ENCODE measurements at regions not wholly inside any gene's neighbourhood (a gene's known extent, or its start where the extent isn't known, plus 50 kb on each side); places are given as distances from the start of the nearest gene placed in this dataset.

DNA sequence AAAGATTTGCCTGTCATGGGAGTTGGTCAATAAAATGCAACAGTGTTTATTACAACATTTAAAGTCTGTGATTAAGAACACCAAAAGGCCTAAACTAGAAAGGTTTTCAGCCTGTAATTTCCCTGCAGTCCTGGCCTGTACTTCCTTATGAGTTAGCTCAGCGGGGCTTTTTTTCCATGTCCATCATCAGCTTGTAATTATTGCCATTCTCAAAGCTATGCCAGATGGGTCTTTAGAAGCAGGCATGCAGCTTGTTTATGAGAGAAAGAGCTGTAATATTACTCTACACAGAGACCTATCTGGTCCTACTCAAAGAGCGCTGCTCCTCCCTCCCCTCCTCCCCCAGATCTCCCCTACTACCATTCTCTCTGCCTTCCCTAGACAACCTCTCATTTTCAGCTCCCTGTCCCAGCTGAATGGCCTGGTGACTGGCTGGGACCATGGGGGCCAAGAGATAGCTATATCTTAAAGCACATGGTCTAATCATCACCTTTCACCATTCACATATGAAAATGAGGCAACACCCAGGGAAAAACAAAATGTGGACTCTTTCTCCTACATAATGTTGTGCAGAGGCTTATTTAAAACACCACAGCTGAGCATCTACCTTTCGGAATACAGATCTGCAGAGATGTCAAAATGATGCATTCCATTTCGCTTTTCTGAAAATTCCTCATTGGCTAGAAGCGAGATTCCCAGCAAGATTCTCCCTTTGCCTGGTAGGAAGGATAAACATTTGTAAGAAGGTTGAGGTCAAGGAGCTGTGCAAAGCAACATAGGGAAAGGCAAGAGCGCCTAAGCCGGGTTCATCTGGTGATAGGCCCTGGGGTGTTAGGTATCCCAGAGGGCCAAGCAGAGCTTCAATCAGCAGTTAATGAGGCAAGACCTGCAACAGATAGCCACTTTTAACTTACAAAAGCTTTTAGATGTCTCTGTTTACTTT is 209.7 kb upstream of the CDKN3 start:
- H3K36me3 ChIP-seq = no peaks in the 10 kb centered on the region
- H3K27me3 ChIP-seq = no peaks in the 10 kb centered on the region
- H3K4me1 ChIP-seq = no peaks in the 10 kb centered on the region
- intact Hi-C loops (cut with DNase I) = no loop called here
- DNase-seq (no peak), ATAC-seq (no peak)
- H3K9me3 ChIP-seq = no peaks in the 10 kb centered on the region
- WGBS (ENCODE audit: insufficient coverage, low coverage, low lambda C conversion rate, missing lambda C conversion rate) = 84% methylated on average over 6 of the region's 7 CpGs
- H3K27ac ChIP-seq = no peak overlapping the region
- TF ChIP-seq POLR2A (IDR thresholded peaks at IDR 0.05) = no peak
- TF ChIP-seq, protein P1, sequence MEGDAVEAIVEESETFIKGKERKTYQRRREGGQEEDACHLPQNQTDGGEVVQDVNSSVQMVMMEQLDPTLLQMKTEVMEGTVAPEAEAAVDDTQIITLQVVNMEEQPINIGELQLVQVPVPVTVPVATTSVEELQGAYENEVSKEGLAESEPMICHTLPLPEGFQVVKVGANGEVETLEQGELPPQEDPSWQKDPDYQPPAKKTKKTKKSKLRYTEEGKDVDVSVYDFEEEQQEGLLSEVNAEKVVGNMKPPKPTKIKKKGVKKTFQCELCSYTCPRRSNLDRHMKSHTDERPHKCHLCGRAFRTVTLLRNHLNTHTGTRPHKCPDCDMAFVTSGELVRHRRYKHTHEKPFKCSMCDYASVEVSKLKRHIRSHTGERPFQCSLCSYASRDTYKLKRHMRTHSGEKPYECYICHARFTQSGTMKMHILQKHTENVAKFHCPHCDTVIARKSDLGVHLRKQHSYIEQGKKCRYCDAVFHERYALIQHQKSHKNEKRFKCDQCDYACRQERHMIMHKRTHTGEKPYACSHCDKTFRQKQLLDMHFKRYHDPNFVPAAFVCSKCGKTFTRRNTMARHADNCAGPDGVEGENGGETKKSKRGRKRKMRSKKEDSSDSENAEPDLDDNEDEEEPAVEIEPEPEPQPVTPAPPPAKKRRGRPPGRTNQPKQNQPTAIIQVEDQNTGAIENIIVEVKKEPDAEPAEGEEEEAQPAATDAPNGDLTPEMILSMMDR (IDR thresholded peaks at IDR 0.05) = no peak
- no peak overlapping the region for H3K4me3 ChIP-seq

DNA sequence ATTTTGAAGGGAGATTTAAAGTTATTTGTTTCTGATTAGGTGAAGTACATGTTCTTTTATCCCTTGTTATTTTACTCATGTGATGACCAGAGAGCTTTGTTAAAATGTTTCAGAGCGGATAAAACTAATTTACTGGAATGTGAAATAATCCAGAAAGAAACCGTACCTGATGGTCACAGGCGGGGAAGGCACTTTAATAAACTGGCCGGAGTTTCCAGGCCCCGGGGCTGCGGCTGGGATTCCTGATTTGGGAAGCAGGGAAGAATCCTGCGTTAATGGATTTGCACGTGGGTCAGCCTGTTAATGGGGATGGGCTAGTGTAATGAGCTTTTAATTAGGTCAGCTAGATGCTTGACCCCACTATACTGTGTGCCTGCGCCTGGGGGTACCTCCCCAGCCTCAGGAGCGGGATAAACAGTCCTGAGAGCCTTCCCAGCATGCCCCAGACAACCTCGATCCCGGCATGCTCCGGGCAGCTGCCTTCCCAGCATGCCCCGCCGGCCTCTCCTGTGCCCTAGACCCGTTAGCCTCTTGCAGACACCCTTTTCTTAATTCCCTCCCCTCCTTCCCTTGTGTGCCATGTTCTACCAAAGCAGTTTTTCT is 208.6 kb upstream of the CDKN3 start:
- intact Hi-C loops (cut with DNase I) = no loop called here
- ATAC-seq (no peak), DNase-seq (no peak)
- 88% methylated on average over 10 of the region's 16 CpGs for WGBS (ENCODE audit: insufficient coverage, low coverage, low lambda C conversion rate, missing lambda C conversion rate)
- Histone ChIP-seq H3K4me3 (no peak overlapping the region), H3K4me1 (no peaks in the 10 kb centered on the region), H3K9me3 (no peaks in the 10 kb centered on the region), H3K27ac (no peak overlapping the region), H3K36me3 (no peaks in the 10 kb centered on the region), H3K27me3 (no peaks in the 10 kb centered on the region)
- no peak for TF ChIP-seq POLR2A (IDR thresholded peaks at IDR 0.05)
- TF ChIP-seq, protein P1 (IDR thresholded peaks at IDR 0.05) = no peak

DNA sequence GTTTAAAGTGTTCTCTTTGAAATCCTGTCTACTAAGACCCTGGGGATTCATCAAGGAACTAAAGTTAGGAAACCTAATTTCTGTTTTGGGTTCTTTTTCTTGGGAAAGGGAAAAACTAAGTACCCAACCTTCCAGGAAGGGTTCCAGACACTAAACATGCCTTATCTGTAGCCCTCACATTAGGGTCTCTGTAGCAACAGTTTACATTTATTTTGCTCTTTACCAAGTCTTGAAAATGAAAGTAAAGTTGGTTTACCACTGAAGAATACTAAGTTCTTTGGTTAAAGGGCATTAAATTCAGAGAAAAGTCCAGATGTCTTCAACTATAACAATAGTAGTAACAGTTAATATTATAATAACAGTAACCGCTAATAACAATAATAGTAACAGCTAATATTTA is 207.5 kb upstream of the CDKN3 start:
- TF ChIP-seq, protein P1 (IDR thresholded peaks at IDR 0.05) = no peak
- no peak for TF ChIP-seq POLR2A (IDR thresholded peaks at IDR 0.05)
- WGBS (ENCODE audit: insufficient coverage, low coverage, low lambda C conversion rate, missing lambda C conversion rate) = 82% methylated on average over 1 of the region's 1 CpG
- intact Hi-C loops (cut with DNase I) = no loop called here
- Histone ChIP-seq H3K9me3 (no peaks in the 10 kb centered on the region), H3K27me3 (no peaks in the 10 kb centered on the region), H3K4me1 (no peaks in the 10 kb centered on the region), H3K27ac (no peak overlapping the region), H3K36me3 (no peaks in the 10 kb centered on the region), H3K4me3 (no peak overlapping the region)
- ATAC-seq = no peak
- no peak for DNase-seq

DNA sequence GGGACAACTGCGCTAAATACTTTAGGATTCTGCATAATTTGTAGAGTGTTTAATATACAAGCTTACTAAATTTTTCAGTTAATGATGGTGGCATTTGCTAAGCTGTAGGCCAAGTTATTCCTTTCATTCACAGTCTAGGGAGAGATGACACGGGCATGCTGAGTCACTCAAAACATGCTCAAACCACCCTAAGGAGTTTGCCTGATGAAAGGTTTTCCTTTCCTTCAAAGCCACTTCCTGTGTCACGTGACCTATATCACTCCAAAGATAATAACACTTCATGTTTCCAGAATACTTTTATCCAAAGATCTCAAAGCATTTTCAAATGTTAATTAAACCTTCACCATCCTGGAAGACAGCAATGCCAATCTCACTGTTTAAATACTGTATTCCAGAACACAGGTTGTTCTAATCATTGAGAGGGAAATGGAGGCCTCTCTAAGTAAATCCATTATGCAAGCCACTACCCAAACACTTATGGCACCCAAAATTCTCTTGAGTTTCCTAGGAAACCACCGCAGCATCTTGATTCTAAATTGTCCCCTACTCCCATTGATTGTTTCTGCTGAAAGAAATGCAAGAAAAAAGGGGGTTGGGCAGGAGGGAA is 207.0 kb upstream of the CDKN3 start:
- H3K4me1 ChIP-seq = no peaks in the 10 kb centered on the region
- DNase-seq = no peak
- intact Hi-C loops (cut with DNase I) = no loop called here
- H3K27me3 ChIP-seq = no peaks in the 10 kb centered on the region
- H3K36me3 ChIP-seq = no peaks in the 10 kb centered on the region
- no peak overlapping the region for H3K27ac ChIP-seq
- no peak for TF ChIP-seq POLR2A (IDR thresholded peaks at IDR 0.05)
- TF ChIP-seq, protein P1 (IDR thresholded peaks at IDR 0.05) = no peak
- ATAC-seq = no peak
- H3K9me3 ChIP-seq = no peaks in the 10 kb centered on the region
- H3K4me3 ChIP-seq = no peak overlapping the region
- 68% methylated on average over 4 of the region's 4 CpGs for WGBS (ENCODE audit: insufficient coverage, low coverage, low lambda C conversion rate, missing lambda C conversion rate)

Data from right lobe of liver (tissue), 6 donors.